ENCODE measurements at regions not wholly inside any gene's neighbourhood (a gene's known extent, or its start where the extent isn't known, plus 50 kb on each side); places are given as distances from the start of the nearest gene placed in this dataset.

GRCh38 chr3:127467391-127467790 is 123.1 kb downstream of the TPRA1 start:
- TF ChIP-seq CTCF (IDR thresholded peaks at IDR 0.05; ENCODE audit: extremely low read depth in 1 of 2, insufficient read depth in 1 of 2, low read depth in 1 of 2, low read length in 2 of 2): no peak
- TF ChIP-seq POLR2A (IDR thresholded peaks at IDR 0.05; ENCODE audit: low read depth, low read length): no peak
- no peak for TF ChIP-seq POLR2AphosphoS5 (IDR thresholded peaks at IDR 0.05; ENCODE audit: insufficient read depth, low read depth, low read length)

Data from endothelial cell of umbilical vein (primary cell).